ENCODE measurements at regions not wholly inside any gene's neighbourhood (a gene's known extent, or its start where the extent isn't known, plus 50 kb on each side); places are given as distances from the start of the nearest gene placed in this dataset.
"Not testable (repeated sequence)": the region's sequence is repeated elsewhere in the genome, so short reads cannot be mapped to it uniquely, and the experiment has no call there.

GRCh38 chr1:90346757-90347156, 351.8 kb downstream of the ZNF326 start:
- DNase-seq: no peak

GRCh38 chr1:90346349-90346748, 351.4 kb downstream of the ZNF326 start:
- no peak for DNase-seq

GRCh38 chr1:90344963-90345730, 350.2 kb downstream of the ZNF326 start:
- DNase-seq: no peak

DNA sequence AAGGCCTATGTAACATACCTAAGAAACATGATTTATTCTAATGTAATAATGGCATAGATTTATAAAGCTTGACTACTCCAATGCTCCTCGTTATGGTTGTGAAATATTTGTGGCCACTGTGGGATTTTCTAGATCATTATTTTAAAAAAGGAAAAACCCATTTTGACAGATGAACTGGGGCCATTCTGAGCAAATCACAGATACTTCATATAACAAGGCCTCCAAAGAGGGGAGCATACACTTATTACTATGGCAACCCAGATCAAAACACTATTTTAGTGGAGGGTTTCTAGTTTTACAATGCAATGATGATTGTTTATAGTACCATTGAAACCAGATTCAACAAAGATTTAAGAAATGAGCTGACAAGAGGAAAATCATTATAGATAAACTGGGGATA, 346.6 kb downstream of the ZNF326 start:
- DNase-seq: no peak

DNA sequence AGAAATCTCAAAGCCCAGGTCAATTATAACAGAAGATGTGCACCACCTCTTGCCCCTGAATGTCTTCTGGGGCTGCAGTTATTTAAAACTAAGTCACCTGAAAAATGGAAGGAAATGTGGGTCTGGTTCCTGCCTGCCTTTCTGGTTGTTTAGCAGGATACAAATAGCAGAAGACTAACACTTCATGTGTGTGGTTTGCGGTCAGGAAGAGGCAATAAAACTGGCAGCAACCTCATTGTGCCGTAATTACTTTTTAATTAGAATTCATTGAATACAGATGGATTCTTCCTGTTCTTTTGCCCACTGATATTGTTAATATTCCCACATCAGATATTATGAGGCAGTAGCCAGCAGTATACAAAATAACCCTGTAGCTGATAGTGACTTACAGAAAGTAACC, 345.7 kb downstream of the ZNF326 start:
- DNase-seq: no peak

DNA sequence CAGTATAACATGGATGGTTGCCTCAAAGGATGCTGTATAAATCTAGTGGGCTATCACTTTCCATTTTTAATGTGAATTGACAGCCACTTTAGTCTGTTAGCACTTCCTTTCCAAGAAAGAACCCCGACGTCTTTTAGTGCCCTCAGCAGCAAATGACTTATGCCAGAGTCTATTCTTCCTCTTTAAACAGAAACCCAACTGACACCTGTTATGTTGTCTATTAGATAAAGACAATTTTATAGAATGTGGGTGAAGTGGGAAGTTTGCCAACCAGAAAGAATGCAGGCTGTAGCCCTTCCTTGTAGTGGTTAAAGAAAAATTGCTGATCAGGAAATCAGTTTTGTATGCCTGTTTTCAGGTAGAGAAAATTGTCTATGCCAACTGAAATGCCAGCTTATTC, 344.9 kb downstream of the ZNF326 start:
- no peak for DNase-seq

DNA sequence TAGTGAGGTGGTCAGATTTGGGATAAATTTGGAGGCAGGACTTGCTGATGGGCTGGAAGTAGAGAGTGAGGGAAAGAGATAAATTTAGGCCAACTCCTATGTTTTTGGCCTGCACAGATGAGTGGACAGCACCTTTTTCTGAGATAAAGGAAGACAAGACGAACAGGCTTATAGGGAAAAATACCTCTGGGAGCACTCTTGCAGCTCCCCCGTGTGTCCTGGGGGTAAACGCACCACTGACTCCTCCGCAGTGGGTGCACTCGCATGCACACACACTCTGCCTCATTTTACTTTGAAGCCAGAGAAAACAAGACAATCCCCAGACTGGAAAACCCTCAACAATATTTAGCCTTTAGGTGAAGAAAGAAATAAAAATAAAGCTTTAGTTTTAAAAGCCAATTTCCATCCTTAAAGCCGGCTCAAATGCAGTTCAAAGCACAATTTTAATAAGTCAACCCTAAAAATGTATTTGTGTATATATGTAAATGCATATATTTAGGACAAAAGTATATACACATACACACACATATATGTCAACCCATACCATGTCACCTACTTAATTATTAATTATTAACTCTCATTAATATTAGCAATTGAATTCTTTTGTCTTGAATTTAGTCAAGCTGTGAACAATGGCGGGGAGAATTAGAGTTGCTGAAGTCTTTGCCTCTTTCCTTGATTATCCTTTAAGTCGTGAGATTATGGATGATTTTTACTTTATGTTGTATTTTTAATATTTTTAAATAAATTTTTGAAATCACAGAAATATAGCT, 341.8 kb downstream of the ZNF326 start:
- no peak for DNase-seq

GRCh38 chr1:90335558-90335957, 340.6 kb downstream of the ZNF326 start:
- DNase-seq: no peak

- no peak for DNase-seq
Measured at GRCh38 chr1:90334137-90334536, 339.2 kb downstream of the ZNF326 start.

- DNase-seq: no peak
Measured at GRCh38 chr1:90325168-90325567, 330.3 kb downstream of the ZNF326 start.

DNA sequence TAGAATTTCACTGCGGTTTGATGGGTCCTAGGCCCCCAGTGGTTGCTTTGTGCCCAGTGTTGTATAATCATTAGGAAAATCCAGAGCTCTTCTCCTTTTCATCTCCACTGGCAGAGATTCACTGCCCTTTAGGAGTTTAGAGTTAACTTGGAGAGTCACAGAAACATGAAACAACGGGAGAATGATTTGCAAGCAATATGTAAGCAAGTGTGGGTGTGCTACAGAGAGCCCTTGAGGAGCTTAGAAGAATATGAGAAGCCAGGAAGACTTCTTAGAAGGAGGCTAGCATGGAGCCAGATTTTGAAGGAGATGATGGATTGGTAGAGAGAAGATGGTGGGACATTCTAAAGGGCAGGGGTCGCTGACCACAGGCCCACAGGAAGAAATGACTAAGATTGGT, 327.3 kb downstream of the ZNF326 start:
- no peak for DNase-seq

DNA sequence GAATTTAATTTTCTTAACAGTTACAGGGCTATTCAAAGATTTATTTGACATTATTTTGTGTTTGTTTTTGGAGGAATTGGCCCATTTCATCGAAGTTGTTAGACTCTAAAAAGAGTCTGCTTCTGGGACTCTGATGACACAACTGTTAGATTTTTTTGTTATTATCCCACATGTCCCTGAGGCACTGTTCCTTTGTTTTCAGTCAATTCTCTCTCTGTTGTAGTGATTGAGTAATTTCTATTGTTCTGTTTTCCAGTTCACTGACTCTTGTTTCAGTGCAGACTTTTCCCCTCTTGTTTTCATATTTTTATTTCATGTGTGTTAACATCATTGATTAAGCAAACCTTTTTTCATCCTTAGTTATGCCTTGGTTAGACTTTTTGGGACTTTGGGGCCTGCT, 325.0 kb downstream of the ZNF326 start:
- no peak for DNase-seq

GRCh38 chr1:90318431-90318830, 323.5 kb downstream of the ZNF326 start:
- DNase-seq: no peak

DNA sequence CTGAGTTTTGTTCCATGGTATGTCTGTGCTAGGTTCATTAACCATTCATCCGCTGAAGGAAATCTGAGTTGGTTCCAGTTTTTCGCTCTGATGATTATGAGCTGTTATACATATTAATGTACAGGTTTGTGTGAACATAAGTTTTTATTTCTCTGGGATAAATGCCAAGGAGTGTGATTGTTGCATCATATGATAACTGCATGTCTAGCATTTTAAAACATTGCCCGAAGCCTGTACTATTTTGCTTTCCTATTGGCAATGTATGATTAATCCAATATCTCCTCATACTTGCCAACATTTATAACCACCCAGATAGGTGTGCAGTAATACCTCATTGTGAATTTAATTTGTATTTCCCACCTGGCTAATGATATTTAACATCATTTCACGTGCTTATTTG, 322.7 kb downstream of the ZNF326 start:
- DNase-seq: no peak

- no peak for DNase-seq
Measured at GRCh38 chr1:90314533-90314932, 319.6 kb downstream of the ZNF326 start.

DNA sequence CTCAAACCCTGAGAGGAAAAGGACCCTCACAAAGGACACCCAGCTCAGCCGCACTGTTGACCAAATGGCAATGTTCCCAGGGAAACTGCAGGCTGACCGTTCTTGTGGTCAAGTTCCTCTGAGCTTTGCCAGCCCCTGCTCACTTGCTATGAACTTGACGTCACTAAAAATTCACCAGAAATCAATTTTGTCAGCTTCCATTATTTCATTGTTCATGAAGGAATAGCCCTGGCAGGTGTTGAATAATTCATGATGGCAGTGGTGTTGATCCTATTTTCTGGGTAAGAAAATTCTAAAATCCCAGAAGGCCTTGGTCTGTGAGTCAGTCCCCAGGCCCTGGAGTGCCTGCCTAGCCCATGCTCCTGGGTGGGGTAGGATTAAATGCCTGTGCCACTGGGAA, 318.9 kb downstream of the ZNF326 start:
- peak; percentile 38 for DNase-seq

DNA sequence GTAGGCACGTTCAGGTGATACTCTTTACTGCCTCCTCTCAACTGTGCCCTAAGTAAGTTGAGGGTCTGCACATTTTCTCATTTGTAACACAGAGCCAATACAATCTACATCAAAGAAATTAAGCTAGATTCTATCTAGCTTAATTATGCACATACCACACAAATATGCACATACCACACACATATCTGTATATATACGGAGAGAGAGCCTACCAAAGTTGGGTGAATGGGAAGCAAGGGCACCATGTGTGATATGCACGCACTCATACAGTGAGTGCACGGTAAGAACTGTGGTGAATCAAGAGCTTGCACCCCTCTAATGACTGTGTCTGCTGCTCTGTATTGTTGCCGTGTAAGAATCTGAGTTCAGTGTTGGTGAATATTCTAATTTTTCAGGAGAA, 314.9 kb downstream of the ZNF326 start:
- no peak for DNase-seq

GRCh38 chr1:90308421-90308820, 313.5 kb downstream of the ZNF326 start:
- no peak for DNase-seq

DNA sequence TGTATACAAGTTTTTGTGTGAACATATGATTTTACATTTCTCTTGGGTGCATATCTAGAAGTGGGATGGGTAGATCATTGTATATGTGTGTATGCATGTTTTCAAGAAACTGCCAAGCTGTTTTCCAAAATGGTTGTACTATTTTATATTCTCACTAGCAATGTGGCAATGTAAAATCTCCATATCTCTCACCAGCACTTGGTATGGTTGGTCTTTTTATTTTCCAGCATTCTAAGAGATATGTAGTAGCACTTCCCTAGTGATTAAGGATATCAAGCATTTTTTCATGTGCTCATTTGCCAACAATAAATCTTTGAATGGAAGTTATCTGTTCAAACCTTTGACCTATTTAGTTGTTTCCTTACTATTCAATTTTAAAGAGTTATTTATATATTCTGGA, 310.7 kb downstream of the ZNF326 start:
- no peak for DNase-seq

DNA sequence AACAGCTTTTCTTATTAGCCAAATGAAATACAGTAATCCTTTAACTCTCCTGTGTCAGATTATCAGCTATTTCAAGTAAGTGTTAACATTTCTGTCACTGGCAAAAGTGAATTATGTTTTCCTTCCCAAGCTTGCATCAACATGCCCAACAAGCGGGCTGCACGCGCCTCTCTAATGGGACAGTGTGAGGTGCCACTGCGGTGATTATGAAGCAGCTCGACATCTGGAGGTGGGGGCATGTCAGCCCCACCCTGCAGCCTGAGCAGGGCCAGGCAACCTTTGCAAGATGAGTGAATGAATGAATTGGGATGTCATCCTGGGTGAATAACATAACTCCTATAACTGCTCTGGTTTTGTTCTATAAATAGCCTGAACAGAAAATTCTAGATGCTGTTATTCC, 301.4 kb downstream of the ZNF326 start:
- DNase-seq: no peak

DNA sequence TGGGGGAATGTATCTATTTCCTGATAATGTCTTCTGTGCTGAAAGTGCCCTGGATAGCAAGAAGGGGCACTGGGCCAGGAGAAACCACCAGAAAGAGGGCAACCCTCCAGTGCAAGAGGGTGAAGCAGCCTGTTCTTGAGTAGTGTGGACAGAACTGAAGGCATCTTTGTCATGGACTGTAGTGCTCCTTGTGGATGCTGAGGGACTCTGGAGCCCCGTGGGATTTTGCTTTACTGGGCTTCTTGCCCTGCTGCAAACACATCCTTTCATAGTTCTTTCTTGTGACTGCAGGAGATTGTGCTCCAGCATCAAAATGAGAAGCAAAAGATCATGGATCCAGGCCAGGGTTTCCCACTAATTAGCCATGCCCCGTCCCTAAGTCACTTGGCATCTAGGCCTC, 300.6 kb downstream of the ZNF326 start:
- no peak for DNase-seq

- no peak for DNase-seq
Measured at GRCh38 chr1:90291431-90292216, 296.7 kb downstream of the ZNF326 start.

GRCh38 chr1:90282811-90283210, 287.9 kb downstream of the ZNF326 start:
- no peak for DNase-seq

DNA sequence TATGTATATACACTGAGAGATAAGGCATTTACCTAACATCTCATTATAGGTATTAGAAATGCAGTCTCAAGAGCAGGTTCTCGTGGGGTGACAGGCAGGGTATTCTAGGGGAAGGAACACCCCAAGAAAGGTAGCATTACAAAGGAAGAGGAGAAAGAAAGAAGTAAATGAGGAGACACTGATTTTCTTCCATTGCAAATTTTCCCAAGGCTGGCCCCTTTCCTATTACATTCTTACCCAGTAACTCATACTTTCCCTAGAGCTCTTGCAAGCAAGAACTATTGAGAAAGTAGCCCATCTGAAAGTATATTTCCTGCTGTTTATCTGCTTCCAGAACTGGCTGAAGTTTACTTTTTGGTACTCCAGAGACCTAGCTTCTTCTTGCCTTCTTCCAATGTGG, 287.0 kb downstream of the ZNF326 start:
- DNase-seq: not testable (repeated sequence)
